ENCODE measurements at regions not wholly inside any gene's neighbourhood (a gene's known extent, or its start where the extent isn't known, plus 50 kb on each side); places are given as distances from the start of the nearest gene placed in this dataset.
"Not testable (repeated sequence)": the region's sequence is repeated elsewhere in the genome, so short reads cannot be mapped to it uniquely, and the experiment has no call there.

DNA sequence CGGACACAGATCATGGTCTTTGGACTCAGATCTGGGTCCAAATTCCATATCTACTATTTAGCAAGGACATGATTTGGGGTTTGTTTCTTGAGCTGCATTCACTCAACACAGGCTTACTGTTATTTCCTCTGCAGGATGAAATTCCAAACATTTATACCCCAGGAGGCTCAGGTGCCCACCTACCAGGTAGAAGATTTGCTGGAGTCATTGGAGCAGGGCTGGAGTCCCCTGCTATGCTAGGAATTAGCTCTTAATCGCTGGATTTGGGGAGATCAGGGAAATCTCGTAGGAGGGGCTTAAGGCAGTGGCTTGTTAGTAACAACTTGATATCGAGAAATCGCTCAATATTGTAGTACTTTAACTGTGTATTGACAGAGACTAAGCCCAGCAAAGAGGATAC lies 193.0 kb downstream of the IL20RB start:
- intact Hi-C loops (cut with DNase I; ENCODE audit: low total_unique reads) = no loop called here

DNA sequence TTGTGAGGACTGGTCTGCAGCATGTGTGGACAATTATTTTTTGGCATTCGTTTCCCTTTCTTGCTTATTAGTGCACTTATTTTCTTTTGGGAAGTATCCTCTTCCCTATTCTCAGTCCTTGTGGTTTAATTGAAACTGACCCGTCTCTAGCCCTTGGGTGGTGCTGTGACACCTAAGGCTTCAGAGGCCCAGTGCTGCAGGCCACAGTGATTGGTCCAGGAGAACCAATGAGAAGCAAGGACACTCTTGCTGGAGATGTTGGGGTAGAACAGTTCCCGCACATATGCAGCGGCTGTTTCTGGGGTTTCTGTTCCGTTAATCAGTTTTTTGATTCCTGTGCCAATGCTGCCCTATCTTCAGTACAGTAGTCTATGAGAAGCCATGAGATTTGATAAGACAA lies 195.3 kb downstream of the IL20RB start:
- H3K4me3 ChIP-seq; H3K36me3 ChIP-seq (ENCODE audit: low read depth, missing control alignments); H3K4me1 ChIP-seq; H3K27me3 ChIP-seq; H3K9me3 ChIP-seq; intact Hi-C loops (cut with DNase I; ENCODE audit: low total_unique reads); H3K27ac ChIP-seq: not testable (repeated sequence)
- DNase-seq = peak; percentile 35
- 62 to 69% methylated on average over 5 of the region's 5 CpGs for WGBS, 2 donors

More for the DNA sequence above, 193.0 kb downstream of the IL20RB start:
- Histone ChIP-seq H3K36me3 (ENCODE audit: low read depth, missing control alignments) (no peaks in the 10 kb centered on the region), H3K9me3 (no peaks in the 10 kb centered on the region), H3K4me1 (no peaks in the 10 kb centered on the region), H3K27me3 (no peaks in the 10 kb centered on the region), H3K27ac (no peak overlapping the region), H3K4me3 (no peak overlapping the region)
- DNase-seq = no peak
- WGBS, 2 donors = 77 to 88% methylated on average over 5 of the region's 5 CpGs
- TF ChIP-seq POLR2A (IDR thresholded peaks at IDR 0.05) = no peak
- TF ChIP-seq, protein P1, sequence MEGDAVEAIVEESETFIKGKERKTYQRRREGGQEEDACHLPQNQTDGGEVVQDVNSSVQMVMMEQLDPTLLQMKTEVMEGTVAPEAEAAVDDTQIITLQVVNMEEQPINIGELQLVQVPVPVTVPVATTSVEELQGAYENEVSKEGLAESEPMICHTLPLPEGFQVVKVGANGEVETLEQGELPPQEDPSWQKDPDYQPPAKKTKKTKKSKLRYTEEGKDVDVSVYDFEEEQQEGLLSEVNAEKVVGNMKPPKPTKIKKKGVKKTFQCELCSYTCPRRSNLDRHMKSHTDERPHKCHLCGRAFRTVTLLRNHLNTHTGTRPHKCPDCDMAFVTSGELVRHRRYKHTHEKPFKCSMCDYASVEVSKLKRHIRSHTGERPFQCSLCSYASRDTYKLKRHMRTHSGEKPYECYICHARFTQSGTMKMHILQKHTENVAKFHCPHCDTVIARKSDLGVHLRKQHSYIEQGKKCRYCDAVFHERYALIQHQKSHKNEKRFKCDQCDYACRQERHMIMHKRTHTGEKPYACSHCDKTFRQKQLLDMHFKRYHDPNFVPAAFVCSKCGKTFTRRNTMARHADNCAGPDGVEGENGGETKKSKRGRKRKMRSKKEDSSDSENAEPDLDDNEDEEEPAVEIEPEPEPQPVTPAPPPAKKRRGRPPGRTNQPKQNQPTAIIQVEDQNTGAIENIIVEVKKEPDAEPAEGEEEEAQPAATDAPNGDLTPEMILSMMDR (IDR thresholded peaks at IDR 0.05) = no peak

DNA sequence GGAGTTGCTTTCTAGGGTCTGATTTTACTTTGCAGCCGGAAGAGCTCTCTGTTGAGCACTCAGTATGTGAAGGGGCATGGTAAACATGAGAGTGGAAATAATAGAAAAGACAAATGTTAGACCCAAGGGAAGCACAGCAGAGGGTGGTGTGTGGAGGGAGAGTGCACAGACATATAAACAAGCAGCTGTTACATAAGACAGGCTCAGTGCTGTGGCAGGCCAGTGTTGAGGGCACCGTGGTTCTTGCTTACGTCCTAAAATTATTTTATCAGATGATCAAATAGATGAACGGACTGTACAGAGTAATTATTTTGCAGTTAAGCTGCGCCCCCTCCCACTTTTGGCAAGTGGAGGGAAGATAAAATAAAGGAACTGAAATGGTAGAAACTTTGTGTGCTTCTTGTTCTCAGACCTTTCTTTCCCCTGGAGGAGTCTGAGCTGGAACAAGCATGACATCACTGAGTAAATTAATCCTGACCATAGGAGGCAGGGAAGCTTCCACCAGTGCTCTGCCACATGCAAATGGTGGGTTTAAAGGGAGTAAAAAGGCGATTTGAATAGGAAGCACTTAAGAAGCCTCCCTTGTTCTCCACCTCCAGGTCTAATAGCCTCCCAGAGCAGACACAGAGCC lies 205.6 kb downstream of the IL20RB start:
- intact Hi-C loops (cut with DNase I; ENCODE audit: low total_unique reads) = no loop called here
- no peaks in the 10 kb centered on the region for H3K36me3 ChIP-seq (ENCODE audit: low read depth, missing control alignments)
- H3K27me3 ChIP-seq = no peaks in the 10 kb centered on the region
- H3K4me1 ChIP-seq = no peaks in the 10 kb centered on the region
- 26 to 36% methylated on average over 6 of the region's 6 CpGs for WGBS, 2 donors
- no peaks in the 10 kb centered on the region for H3K9me3 ChIP-seq
- H3K27ac ChIP-seq = peak overlapping the region; percentile 26 to 66
- no peak overlapping the region for H3K4me3 ChIP-seq
- TF ChIP-seq POLR2A (IDR thresholded peaks at IDR 0.05) = no peak
- TF ChIP-seq, protein P1 (IDR thresholded peaks at IDR 0.05) = no peak
- peak; percentile 17 for DNase-seq

DNA sequence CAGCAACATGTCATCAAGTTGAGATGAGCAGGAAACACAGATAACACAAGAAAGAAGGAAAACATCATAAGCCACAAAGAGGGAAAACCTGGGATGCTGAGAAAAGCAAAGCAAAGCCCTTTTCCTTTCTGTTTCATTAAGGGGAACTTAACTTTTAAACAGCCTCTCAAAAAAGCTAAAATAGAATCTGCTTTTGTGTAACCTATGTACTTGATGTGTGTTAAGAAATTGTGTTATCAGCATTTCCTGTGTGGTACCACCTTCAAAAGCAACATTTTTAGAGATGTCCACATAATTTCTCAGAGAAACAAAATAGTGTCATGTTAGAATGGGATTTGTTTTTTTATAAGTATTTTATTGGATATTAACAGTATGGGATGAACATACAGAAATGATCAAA lies 206.2 kb downstream of the IL20RB start:
- no peak for DNase-seq
- Histone ChIP-seq H3K27me3 (no peaks in the 10 kb centered on the region), H3K4me3 (no peak overlapping the region), H3K4me1 (no peaks in the 10 kb centered on the region), H3K9me3 (no peaks in the 10 kb centered on the region), H3K27ac (peak overlapping the region in 1 of 2 donors; percentile 66), H3K36me3 (ENCODE audit: low read depth, missing control alignments) (no peaks in the 10 kb centered on the region)
- intact Hi-C loops (cut with DNase I; ENCODE audit: low total_unique reads) = no loop called here
- TF ChIP-seq, protein P1 (IDR thresholded peaks at IDR 0.05) = no peak
- no peak for TF ChIP-seq POLR2A (IDR thresholded peaks at IDR 0.05)

DNA sequence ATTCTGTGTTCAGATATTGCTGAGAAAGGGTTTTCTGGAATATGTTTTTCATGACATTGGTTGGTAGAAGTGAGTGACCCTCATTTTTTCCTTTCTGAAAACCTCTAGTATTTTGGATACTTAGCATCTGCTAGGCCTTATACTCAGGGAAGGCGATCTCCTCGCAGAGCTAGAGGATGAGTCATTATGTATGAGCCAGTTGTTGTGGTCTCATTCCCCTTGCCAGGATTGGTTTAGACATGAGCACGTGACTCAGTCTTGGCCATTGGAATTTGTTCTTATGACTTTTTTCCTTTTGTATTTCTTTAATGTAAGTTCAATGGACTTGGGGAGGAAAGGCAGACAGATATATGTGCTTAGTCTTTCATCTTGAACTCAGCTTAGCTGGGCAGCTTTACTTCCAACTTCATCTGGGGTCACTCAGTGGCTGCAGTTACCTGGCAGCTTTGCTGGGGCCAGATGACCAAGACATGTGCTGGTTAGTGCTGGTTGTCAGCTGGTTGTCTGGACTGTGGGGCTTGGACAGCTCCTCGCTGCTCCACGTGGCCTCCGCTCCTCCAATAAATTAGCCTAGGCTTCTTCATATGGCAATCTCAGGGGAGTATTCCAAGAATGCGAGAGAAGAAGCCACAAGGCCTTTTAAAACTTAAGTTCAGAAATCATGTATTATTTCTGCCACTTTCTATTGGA lies 207.5 kb downstream of the IL20RB start:
- intact Hi-C loops (cut with DNase I; ENCODE audit: low total_unique reads) = no loop called here

More for the DNA sequence above, 207.5 kb downstream of the IL20RB start:
- H3K9me3 ChIP-seq = no peaks in the 10 kb centered on the region
- no peak for DNase-seq
- H3K36me3 ChIP-seq (ENCODE audit: low read depth, missing control alignments) = no peaks in the 10 kb centered on the region
- TF ChIP-seq POLR2A (IDR thresholded peaks at IDR 0.05) = no peak
- TF ChIP-seq, protein P1 (IDR thresholded peaks at IDR 0.05) = no peak
- WGBS, 2 donors = 74 to 76% methylated on average over 7 of the region's 7 CpGs
- no peak overlapping the region for H3K27ac ChIP-seq
- H3K27me3 ChIP-seq = no peaks in the 10 kb centered on the region
- H3K4me3 ChIP-seq = no peak overlapping the region
- H3K4me1 ChIP-seq = no peaks in the 10 kb centered on the region
